ENCODE measurements at regions not wholly inside any gene's neighbourhood (a gene's known extent, or its start where the extent isn't known, plus 50 kb on each side); places are given as distances from the start of the nearest gene placed in this dataset.

GRCh38 chr7:115494529-115495147 is 535.9 kb downstream of the TFEC start:
- Histone ChIP-seq H3K36me3 (ENCODE audit: control insufficient read depth, insufficient read depth, low read length) (no peaks in the 10 kb centered on the region), H3K4me3 (ENCODE audit: low read length) (no peak overlapping the region), H3K27me3 (ENCODE audit: control insufficient read depth, insufficient read depth, low read length, poor library complexity, severe bottlenecking) (no peaks in the 10 kb centered on the region), H3K9ac (ENCODE audit: extremely low read depth, low read length, poor library complexity, severe bottlenecking) (no peak overlapping the region), H3K27ac (ENCODE audit: low read depth, low read length) (no peak overlapping the region), H3K9me3 (ENCODE audit: control insufficient read depth, low read length) (no peaks in the 10 kb centered on the region), H3K4me1 (ENCODE audit: control insufficient read depth, insufficient read depth, low read length) (no peaks in the 10 kb centered on the region)
- no peak for TF ChIP-seq CTCF (conservative IDR thresholded peaks at IDR 0.05)
- Mint-ChIP-seq H3K36me3 (ENCODE audit: low read depth) (no peaks in the 10 kb centered on the region), H3K4me1 (peaks cover 4% of the 10 kb centered on the region), H3K27ac (no peak overlapping the region), H3K9me3 (no peaks in the 10 kb centered on the region), H3K4me3 (no peak overlapping the region), H3K27me3 (ENCODE audit: insufficient read depth) (no peaks in the 10 kb centered on the region)
- no peak for DNase-seq
- 61 to 71% methylated on average over 3 to 5 of the region's 5 CpGs for WGBS, 2 experiments (ENCODE audit: insufficient coverage in 1 of 2, insufficient read length in 1 of 2)

- H3K9me3 Mint-ChIP-seq = no peaks in the 10 kb centered on the region
- Histone ChIP-seq H3K4me1 (ENCODE audit: control insufficient read depth, insufficient read depth, low read length) (no peaks in the 10 kb centered on the region), H3K27me3 (ENCODE audit: control insufficient read depth, insufficient read depth, low read length, poor library complexity, severe bottlenecking) (no peaks in the 10 kb centered on the region), H3K4me3 (ENCODE audit: low read length) (no peak overlapping the region), H3K9ac (ENCODE audit: extremely low read depth, low read length, poor library complexity, severe bottlenecking) (no peak overlapping the region), H3K9me3 (ENCODE audit: control insufficient read depth, low read length) (no peaks in the 10 kb centered on the region), H3K36me3 (ENCODE audit: control insufficient read depth, insufficient read depth, low read length) (no peaks in the 10 kb centered on the region), H3K27ac (ENCODE audit: low read depth, low read length) (no peak overlapping the region)
- H3K4me3 Mint-ChIP-seq = no peak overlapping the region
- WGBS, 2 experiments (ENCODE audit: insufficient coverage in 1 of 2, insufficient read length in 1 of 2) = 89% methylated on average over 3 of the region's 3 CpGs; no CpG with 5 or more reads in 1 of the 2 experiments
- no peak for DNase-seq
- H3K36me3 Mint-ChIP-seq (ENCODE audit: low read depth) = no peaks in the 10 kb centered on the region
- no peak for TF ChIP-seq CTCF (conservative IDR thresholded peaks at IDR 0.05)
- H3K27me3 Mint-ChIP-seq (ENCODE audit: insufficient read depth) = no peaks in the 10 kb centered on the region
- H3K4me1 Mint-ChIP-seq = peaks cover 7% of the 10 kb centered on the region
- H3K27ac Mint-ChIP-seq = no peak overlapping the region
Observed at GRCh38 chr7:115493381-115493780, 537.2 kb downstream of the TFEC start.

GRCh38 chr7:115491744-115492380 is 538.7 kb downstream of the TFEC start:
- H3K27ac Mint-ChIP-seq = no peak overlapping the region
- DNase-seq = no peak
- H3K9me3 Mint-ChIP-seq = no peaks in the 10 kb centered on the region
- no peak for TF ChIP-seq CTCF (conservative IDR thresholded peaks at IDR 0.05)
- H3K36me3 ChIP-seq (ENCODE audit: control insufficient read depth, insufficient read depth, low read length) = no peaks in the 10 kb centered on the region
- no peak overlapping the region for H3K9ac ChIP-seq (ENCODE audit: extremely low read depth, low read length, poor library complexity, severe bottlenecking)
- no peaks in the 10 kb centered on the region for H3K27me3 ChIP-seq (ENCODE audit: control insufficient read depth, insufficient read depth, low read length, poor library complexity, severe bottlenecking)
- no peaks in the 10 kb centered on the region for H3K9me3 ChIP-seq (ENCODE audit: control insufficient read depth, low read length)
- 83 to 96% methylated on average over 2 to 3 of the region's 4 CpGs for WGBS, 2 experiments (ENCODE audit: insufficient coverage in 1 of 2, insufficient read length in 1 of 2)
- H3K27ac ChIP-seq (ENCODE audit: low read depth, low read length) = no peak overlapping the region
- H3K4me1 ChIP-seq (ENCODE audit: control insufficient read depth, insufficient read depth, low read length) = no peaks in the 10 kb centered on the region
- no peak overlapping the region for H3K4me3 ChIP-seq (ENCODE audit: low read length)
- H3K4me1 Mint-ChIP-seq = peaks cover 7% of the 10 kb centered on the region
- no peaks in the 10 kb centered on the region for H3K27me3 Mint-ChIP-seq (ENCODE audit: insufficient read depth)
- no peak overlapping the region for H3K4me3 Mint-ChIP-seq
- H3K36me3 Mint-ChIP-seq (ENCODE audit: low read depth) = no peaks in the 10 kb centered on the region

Measured in endodermal cell (in vitro differentiated cells).